ENCODE measurements at regions not wholly inside any gene's neighbourhood (a gene's known extent, or its start where the extent isn't known, plus 50 kb on each side); places are given as distances from the start of the nearest gene placed in this dataset.
"Not testable (repeated sequence)": the region's sequence is repeated elsewhere in the genome, so short reads cannot be mapped to it uniquely, and the experiment has no call there.

DNA sequence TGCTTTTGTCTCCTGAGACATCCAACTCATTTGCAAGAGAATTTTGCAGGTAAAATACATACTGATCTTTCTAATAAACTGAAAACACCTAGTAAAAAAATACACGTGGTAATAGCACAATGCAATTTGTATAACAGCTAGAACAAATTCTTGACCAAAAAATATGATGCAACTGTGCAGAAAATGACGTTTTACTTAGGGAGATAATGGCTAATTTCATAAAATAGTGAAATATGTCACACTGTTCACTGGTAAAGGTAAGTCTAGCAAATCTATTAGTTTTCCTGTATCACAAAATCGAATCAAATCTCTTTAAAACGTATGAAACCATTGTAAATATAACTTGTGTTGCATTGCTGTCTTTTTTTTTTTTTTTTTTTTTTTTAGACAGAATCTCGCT is 130.0 kb downstream of the VPREB1 start:
- DNase-seq, result no peak

DNA sequence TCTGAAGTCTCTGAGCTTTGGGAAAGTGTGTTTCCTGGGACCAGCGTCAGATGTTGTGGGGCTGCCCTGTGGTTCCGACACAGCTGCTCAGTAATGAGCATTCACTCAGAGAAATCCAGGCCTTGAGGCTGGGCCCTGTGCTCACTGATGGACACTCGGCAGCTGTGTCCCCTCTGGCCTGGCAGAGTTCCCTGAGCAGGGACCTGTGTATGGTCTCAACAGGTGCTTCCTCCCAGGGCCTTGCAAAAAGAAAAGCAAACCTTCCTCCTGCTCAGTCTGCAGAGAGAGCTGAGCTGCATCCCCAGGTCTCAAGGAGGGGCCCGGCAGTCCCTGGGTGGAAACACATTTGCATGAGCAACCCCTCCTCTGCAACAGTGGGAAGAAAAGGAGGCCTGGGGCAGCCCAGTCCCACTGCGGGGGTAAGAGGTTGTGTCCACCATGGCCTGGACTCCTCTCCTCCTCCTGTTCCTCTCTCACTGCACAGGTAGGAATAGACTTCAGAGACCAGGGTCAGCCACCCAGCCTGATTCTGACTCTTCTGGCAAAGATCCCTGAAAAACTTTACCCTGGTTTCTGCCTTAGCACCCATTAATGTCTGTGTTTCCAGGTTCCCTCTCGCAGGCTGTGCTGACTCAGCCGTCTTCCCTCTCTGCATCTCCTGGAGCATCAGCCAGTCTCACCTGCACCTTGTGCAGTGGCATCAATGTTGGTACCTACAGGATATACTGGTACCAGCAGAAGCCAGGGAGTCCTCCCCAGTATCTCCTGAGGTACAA is 131.2 kb downstream of the VPREB1 start:
- no peak for DNase-seq

GRCh38 chr22:22376352-22376706 is 131.7 kb downstream of the VPREB1 start:
- DNase-seq, result no peak

DNA sequence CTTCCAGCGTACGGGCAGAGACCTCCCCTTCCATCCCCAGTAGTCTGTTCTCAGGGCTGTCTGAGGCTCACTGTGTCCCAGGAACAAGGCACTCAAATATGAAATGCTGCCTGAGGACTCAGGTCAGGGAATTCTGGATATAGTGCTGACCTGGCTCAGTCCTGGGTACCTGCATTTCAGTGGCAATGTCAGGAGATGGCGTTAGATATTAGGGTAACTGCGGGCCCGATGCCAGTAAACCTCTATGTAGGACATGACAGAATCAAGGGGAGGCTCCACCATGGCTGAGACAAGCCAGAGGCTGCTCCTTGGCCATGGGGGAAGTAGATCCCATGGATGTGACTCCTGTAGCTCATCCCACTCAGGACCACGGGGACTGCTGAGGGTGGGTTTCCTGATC is 131.7 kb downstream of the ZNF280B start:
- not testable (repeated sequence) for DNase-seq

DNA sequence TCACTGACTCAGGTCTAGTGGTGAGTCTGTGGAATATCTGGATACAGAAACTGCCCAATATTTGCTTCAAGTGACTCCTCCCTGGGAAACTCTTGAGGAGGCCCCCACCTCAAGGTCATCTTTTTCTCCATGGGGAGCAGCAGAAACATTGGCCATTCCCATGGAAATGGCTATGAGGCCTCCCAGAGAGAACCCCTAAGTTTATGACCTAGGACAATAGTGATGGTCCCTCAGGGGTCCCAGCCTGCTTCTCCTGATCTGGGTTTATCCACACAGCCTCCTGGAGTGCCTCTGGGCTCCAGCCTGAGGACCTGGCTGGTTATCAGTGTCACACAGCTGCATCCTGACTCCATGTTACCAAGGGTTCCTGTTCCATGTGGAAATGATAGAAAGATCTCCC is 131.2 kb downstream of the ZNF280B start:
- no peak for DNase-seq

DNA sequence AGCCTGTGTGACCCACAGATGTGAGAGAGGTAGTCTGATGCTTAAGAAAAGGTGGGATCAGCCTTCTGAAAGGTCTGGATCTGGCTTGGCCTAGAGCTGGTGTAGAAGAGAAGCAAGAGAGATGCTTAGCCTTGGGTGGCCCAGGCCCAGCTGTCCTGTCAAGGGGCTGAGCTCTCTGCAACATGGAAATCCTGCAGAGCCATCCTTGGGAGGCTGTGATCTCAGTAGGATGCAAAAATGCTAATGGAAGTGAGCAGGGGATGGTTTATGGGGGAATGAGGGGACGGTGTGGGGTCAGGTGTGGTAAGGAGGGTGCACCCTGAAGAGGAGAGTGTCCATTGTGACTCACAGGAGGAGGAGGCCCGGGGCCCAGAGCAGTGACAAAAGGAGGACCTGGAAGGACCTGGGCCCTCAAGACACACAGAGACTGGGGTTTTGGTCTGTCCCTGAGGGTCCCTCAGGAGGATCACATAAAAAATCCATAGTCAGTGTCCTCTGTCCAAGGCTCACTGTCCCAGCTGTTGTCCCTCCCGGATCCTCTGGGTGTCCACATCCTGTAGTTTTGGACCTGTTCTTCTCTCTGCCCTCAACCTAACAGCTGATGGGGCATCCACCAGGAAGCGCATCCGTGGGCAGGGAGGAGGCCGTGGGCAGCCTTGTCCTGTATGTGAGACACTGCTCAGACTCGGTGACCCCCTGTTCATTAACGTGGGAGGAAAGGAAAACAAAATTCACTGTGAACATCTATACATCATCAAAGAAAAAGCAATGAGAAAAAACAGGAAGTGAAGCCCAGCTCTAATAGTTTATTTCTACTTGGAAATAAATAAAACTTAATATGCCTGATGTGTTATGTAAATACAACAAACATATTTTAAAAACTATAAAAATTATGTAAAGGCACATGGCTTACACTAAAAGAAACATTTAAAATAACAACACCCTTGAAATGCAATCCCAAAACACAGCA is 129.8 kb downstream of the ZNF280B start:
- DNase-seq, result no peak

DNA sequence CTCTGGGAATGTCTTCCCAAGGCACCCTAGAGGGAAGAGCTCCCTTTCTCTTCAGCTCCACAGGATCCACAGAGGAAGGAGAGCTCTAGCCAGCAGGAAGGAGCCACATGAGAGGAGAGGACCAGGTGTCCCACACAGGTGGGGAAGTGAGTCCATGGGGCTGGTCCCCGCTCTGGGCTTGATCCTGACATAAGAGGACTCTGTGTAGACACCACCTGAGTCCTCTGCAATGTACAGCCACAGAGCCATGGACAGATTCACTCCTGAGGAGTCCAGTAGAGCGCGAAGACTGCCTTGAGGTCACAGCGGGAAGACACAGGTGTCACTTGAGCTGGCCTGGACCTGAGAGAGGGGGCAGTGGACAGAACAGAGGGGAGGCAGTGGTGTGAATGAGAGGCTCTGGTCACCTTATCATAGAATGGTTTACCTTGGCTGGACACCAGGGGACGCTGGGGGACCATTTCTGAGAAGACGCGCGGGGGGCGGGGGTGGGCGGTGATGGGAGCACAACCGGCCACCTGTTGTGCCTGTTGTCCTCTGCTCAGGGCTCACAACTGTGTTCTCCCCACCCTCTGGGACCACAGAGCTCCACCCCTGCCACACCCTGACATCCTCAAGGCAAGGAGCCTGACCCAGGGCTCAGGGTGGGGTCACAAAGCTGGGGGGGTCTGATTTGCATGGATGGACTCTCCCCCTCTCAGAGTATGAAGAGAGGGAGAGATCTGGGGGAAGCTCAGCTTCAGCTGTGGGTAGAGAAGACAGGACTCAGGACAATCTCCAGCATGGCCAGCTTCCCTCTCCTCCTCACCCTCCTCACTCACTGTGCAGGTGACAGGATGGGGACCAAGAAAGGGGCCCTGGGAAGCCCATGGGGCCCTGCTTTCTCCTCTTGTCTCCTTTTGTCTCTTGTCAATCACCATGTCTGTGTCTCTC is 128.2 kb downstream of the ZNF280B start:
- no peak for DNase-seq

DNA sequence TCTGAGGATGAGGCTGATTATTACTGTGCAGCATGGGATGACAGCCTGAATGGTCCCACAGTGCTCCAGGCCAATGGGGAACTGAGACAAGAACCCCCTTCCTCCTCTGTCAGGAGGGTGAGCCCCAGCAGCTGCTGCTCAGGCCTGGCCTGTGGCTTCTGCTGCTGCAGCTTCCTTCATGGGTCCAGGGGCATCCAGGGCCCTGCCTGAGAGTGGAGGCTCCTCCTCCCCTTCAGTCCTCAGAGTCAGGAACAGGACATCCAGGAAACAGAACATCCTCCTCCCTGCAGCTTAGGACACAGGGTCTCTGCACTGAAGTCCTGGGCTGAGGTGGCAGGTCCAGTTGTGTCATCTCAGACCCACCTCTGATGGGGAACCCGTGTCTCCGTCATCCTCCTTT is 127.2 kb downstream of the ZNF280B start:
- not testable (repeated sequence) for DNase-seq

GRCh38 chr22:22384267-22384666 is 124.3 kb downstream of the ZNF280B start:
- no peak for DNase-seq

GRCh38 chr22:22384668-22385244 is 123.8 kb downstream of the ZNF280B start:
- no peak for DNase-seq

DNA sequence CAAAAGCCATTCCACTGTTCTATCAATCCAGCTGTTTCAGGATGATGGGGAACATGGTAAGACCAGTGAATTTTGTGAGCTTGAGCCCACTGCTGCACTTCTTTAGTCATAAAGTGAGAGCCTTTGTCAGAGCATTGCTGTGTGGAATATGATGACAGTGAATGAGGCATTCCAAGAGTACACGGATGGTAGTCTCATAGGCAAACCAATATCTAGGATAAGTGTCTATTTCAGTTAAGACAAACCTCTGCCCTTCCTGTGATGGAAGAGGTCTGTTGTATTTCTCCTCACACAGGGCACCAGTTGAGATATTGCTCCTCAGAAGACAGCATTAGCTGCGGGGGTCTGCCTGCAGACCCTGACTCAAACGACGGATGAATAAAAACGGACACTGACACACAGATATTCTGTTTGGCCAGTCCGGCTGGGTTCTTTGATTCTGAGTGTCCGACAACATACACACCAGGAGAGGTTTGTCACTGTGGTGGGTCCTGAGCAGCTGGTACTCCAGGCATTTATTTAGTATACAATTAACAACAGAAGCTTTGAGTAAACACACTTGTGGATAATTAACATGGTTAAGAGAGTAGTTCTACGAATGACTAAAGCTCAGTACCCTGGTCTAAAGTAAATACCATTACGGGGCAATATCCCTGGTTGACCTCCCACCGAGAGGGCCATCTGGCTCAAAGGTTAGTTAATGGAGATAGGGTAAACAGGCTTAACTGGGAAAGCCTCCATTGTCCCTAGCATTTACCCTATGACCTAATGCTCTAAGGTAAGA is 121.7 kb downstream of the ZNF280B start:
- DNase-seq, result peak; percentile 28

GRCh38 chr22:22387386-22387736 is 121.2 kb downstream of the ZNF280B start:
- no peak for DNase-seq

DNA sequence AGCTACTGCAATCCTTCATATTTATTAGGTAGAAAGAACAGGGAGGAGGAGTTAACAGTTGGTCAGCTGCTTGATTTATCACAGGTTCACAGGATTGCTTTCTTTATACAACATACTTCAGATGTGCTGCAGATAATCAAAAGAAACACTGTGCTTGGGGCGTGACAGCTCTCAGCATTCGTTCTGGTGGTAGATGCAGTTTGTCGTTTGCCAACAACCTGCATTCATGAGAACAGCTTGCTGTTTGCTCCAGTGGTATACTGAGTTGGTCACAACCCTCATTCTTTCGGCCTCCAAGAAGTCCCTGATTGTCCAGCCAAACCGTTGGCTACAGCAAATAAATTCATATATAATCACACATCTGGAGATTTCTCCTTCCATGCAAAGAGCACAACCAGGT is 120.5 kb downstream of the ZNF280B start:
- no peak for DNase-seq

- no peak for DNase-seq
Measured at GRCh38 chr22:22388494-22388893, 120.0 kb downstream of the ZNF280B start.

DNA sequence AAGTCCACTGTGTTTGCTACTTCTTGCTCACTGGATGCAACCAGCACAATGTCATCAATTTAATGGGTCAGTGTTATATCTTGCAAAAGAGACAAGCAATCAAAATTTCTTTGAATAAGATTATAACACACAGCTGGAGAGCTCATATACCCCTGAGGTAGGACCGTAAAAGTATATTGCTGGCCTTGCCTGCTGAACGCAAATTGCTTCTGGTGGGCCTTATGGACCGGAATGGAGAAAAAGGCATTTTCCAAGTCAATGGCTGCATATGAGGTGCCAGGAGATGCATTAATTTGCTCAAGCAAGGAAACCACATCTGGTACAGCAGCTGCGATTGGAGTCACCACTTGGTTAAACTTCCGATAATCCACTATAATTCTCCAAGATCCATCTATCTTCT is 119.1 kb downstream of the ZNF280B start:
- DNase-seq, result no peak

DNA sequence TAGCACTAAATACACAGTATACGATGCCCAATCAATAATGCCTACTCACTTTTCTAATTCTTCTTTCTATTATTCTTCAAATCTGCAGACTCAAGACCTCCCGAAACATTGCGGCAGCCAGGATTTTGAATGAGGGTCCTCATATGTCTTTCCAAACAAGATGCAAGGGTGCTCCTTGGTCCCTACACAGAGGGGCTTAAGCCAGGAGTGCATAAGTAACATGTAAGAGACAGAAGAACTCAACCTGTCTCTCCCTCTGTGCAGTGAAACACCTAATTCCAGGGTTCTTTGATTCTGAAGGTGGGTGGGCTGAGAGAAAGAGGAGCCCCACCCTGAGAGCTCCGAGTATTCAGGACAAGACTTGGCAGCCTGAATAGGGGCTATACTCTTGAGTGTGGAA is 117.6 kb downstream of the ZNF280B start:
- DNase-seq, result no peak

- no peak for DNase-seq
Measured at GRCh38 chr22:22391543-22391942, 117.0 kb downstream of the ZNF280B start.

- no peak for DNase-seq
Measured at GRCh38 chr22:22392131-22392530, 116.4 kb downstream of the ZNF280B start.

DNA sequence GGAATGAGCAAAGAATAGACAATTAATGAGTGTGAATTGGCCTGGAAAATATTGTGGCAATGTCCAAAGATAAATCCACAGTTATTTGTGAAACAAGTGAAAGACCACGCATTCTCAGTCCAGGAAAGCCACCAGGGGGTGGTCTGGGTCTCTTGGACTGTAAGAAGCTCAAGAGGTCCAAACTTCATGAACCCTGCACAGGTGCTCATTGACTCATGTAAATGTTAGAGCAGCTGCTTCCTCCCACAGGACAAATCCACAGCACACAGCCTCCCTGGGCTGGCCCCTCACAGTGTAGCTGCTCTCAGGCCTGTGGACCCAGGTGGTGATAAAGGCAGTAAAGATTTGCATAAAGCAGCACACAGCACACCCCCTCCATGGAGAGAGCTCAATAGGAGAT is 114.0 kb downstream of the ZNF280B start:
- DNase-seq, result no peak

GRCh38 chr22:22395245-22395644 is 113.3 kb downstream of the ZNF280B start:
- DNase-seq, result no peak

DNA sequence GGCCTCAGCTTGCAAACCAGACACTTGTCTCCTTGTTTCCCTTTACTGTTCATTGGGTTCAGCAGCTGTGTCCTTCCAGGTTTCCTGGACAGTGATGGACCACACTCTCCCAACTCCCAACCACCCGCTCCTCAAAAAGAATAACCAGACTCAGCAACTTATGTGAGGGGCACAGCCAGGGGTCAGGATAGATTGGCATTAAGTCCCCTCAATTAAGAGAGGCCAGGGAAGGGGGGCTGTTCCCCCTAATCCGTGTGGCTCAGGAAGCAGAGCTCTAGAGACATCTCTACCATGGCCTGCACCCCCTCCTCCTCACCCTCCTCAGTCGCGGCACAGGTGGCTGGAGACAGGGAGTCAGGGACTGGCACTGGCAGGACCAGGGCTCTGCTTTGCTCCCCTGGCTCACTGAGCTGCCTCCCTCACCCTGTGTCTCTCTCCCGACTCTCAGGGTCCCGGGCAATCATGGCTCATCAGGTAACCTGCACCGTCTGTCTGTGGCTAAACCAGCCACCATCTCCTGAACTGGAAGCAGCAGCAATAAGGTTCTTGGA is 111.7 kb downstream of the ZNF280B start:
- DNase-seq, result no peak
